Body of pancreas (tissue), 4 donors: ENCODE measurements at regions not wholly inside any gene's neighbourhood (a gene's known extent, or its start where the extent isn't known, plus 50 kb on each side); places are given as distances from the start of the nearest gene placed in this dataset.
"Not testable (repeated sequence)": the region's sequence is repeated elsewhere in the genome, so short reads cannot be mapped to it uniquely, and the experiment has no call there.

Experiments used
- ATAC-seq: fragments of 150-250 bp; one replicate; pipeline ENCODE4 v1.9.1; 2016
- DNase-seq, 4 donors: peaks; one replicate each; pipeline ENCODE4 v3.0.0-alpha.2; 2019
- H3K27ac ChIP-seq, 4 donors: fragments of 200-600 bp; sonication (generic); 1 replicate in 3 of 4; 2 replicates in 1 of 4; pipeline versions ENCODE4 v1.5.1 to v1.6.1; 2016 to 2019; ENCODE audit warnings: mild to moderate bottlenecking in 1 of 4, mixed read lengths in 1 of 4, moderate library complexity in 1 of 4
- H3K27me3 ChIP-seq, 2 donors: fragments of 200-600 bp; sonication (generic); one replicate each; pipeline ENCODE4 v1.6.0; 2016; ENCODE audit warnings: mild to moderate bottlenecking in 1 of 2
- H3K36me3 ChIP-seq, 2 donors: fragments of 200-600 bp; sonication (generic); replicated peaks in 1 of 2; 2 replicates each; pipeline ENCODE4 v1.5.1; 2016; ENCODE audit warnings: low read depth in 2 of 2; ENCODE audit not compliant: insufficient read depth in 1 of 2
- H3K4me1 ChIP-seq: fragments of 200-600 bp; sonication (generic); one replicate; pipeline ENCODE4 v1.6.0; 2016
- H3K4me3 ChIP-seq, 2 donors: fragments of 200-600 bp; sonication (generic); 1 replicate in 1 of 2; 2 replicates in 1 of 2; pipeline ENCODE4 v1.5.1; 2016 to 2019
- H3K9me3 ChIP-seq, 3 donors: fragments of 200-600 bp; sonication (generic); 1 replicate in 2 of 3; 2 replicates in 1 of 3; pipeline ENCODE4 v1.5.1; 2016
- POLR2A ChIP-seq, 3 donors: fragments of 450-650 bp; IDR thresholded peaks; one replicate each; pipeline ENCODE4 v1.6.1; 2016; ENCODE audit warnings: antibody characterized with exemption in 3 of 3, mild to moderate bottlenecking in 2 of 3
- WGBS, 2 donors: methylation state at CpG; one replicate each; pipeline ENCODE4 v1.1.5; 2017; 5-methylcytosine and 5-hydroxymethylcytosine counted together
- intact Hi-C: fragments of 100-400 bp; cut with DNase I; formaldehyde crosslinking; loops from one replicate; pipeline ENCODE4 v1.15.1; 2023
- TF ChIP-seq, protein P1 (sequence below), 7 experiments: fragments of 450-650 bp in 4 of 7; fragments of 200-600 bp in 3 of 7; sonication (generic) in 3 of 7; IDR thresholded peaks; one replicate each; pipeline ENCODE4 v1.5.1; 2016 to 2019; ENCODE audit warnings: antibody characterized with exemption in 7 of 7

DNA sequence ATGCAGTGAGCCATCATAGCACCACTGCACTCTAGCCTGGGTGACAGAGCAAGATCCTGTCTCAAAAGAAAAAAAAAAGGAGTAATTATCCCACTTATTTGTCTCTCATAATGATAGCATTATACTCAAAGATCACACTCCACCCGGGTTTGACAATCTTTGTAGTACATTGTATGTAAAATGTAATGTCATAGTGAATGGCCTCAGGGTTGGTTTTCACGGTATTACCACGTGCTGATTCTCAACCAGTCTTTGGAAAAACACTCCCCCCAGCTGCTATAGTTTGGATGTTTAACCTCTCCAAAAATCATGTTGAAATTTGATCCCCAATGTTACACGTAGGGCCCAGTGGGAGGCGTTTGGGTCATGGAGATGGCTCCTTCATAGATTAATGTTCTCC is 402.4 kb upstream of the GRAMD2B start:
- no peaks in the 10 kb centered on the region for H3K4me1 ChIP-seq
- no peak overlapping the region for H3K27ac ChIP-seq
- TF ChIP-seq POLR2A (IDR thresholded peaks at IDR 0.05): no peak
- TF ChIP-seq, protein P1, sequence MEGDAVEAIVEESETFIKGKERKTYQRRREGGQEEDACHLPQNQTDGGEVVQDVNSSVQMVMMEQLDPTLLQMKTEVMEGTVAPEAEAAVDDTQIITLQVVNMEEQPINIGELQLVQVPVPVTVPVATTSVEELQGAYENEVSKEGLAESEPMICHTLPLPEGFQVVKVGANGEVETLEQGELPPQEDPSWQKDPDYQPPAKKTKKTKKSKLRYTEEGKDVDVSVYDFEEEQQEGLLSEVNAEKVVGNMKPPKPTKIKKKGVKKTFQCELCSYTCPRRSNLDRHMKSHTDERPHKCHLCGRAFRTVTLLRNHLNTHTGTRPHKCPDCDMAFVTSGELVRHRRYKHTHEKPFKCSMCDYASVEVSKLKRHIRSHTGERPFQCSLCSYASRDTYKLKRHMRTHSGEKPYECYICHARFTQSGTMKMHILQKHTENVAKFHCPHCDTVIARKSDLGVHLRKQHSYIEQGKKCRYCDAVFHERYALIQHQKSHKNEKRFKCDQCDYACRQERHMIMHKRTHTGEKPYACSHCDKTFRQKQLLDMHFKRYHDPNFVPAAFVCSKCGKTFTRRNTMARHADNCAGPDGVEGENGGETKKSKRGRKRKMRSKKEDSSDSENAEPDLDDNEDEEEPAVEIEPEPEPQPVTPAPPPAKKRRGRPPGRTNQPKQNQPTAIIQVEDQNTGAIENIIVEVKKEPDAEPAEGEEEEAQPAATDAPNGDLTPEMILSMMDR (IDR thresholded peaks at IDR 0.05): no peak
- no peak overlapping the region for H3K4me3 ChIP-seq
- WGBS, 2 donors: 80 to 82% methylated on average over 5 of the region's 5 CpGs
- no peaks in the 10 kb centered on the region for H3K36me3 ChIP-seq
- intact Hi-C loops: no loop called here
- H3K27me3 ChIP-seq: no peaks in the 10 kb centered on the region
- ATAC-seq: no peak
- DNase-seq: no peak
- no peaks in the 10 kb centered on the region for H3K9me3 ChIP-seq

DNA sequence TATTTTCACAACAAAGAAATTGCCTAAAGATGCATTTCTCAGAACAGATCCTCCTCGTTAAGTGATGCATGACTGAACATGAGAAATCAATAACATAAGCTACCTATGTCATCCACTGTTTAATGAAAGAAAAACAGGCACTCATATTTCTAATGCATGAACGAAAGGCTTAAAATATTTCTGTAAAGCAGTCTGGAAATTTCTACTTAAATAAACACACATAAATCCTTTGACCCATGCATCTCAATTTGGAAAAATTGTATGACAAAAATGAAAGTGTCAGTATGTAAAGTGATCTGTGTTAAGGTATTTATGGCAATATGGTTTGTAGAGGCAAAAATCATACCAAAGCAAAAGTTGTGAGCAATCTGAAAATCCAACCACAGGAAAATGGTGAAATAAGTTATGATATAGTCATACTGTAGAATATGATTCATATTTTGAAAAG is 399.2 kb upstream of the GRAMD2B start:
- DNase-seq (no peak), ATAC-seq (no peak)
- peaks cover 0 to 13% (median 0%) of the 10 kb centered on the region in 3 donors for H3K9me3 ChIP-seq
- WGBS, 2 donors: 60 to 61% methylated on average over 2 of the region's 2 CpGs
- H3K27me3 ChIP-seq: no peaks in the 10 kb centered on the region
- no peak overlapping the region for H3K4me3 ChIP-seq
- no peak overlapping the region for H3K27ac ChIP-seq
- intact Hi-C loops: no loop called here
- no peaks in the 10 kb centered on the region for H3K4me1 ChIP-seq
- no peaks in the 10 kb centered on the region for H3K36me3 ChIP-seq
- TF ChIP-seq, protein P1 (IDR thresholded peaks at IDR 0.05): no peak
- no peak for TF ChIP-seq POLR2A (IDR thresholded peaks at IDR 0.05)

- ATAC-seq (no peak), DNase-seq (no peak)
- Histone ChIP-seq H3K36me3 (no peaks in the 10 kb centered on the region), H3K27me3 (no peaks in the 10 kb centered on the region), H3K4me1 (no peaks in the 10 kb centered on the region), H3K27ac (no peak overlapping the region), H3K4me3 (no peak overlapping the region), H3K9me3 (peaks cover 0 to 22% (median 0%) of the 10 kb centered on the region in 3 donors)
- intact Hi-C loops: no loop called here
- 92 to 100% methylated on average over 2 to 3 of the region's 3 CpGs for WGBS, 2 donors
- TF ChIP-seq POLR2A (IDR thresholded peaks at IDR 0.05): no peak
- TF ChIP-seq, protein P1 (IDR thresholded peaks at IDR 0.05): no peak
These were observed 396.1 kb upstream of the GRAMD2B start for GRCh38 chr5:126027149-126027548.

GRCh38 chr5:126027652-126028051 is 395.6 kb upstream of the GRAMD2B start:
- H3K27me3 ChIP-seq: no peaks in the 10 kb centered on the region
- ATAC-seq (no peak), DNase-seq (no peak)
- H3K9me3 ChIP-seq: peaks cover 0 to 22% (median 0%) of the 10 kb centered on the region in 3 donors
- 79 to 100% methylated on average over 2 of the region's 2 CpGs for WGBS, 2 donors
- H3K36me3 ChIP-seq: no peaks in the 10 kb centered on the region
- intact Hi-C loops: no loop called here
- no peak overlapping the region for H3K4me3 ChIP-seq
- no peaks in the 10 kb centered on the region for H3K4me1 ChIP-seq
- no peak overlapping the region for H3K27ac ChIP-seq
- TF ChIP-seq, protein P1 (IDR thresholded peaks at IDR 0.05): no peak
- no peak for TF ChIP-seq POLR2A (IDR thresholded peaks at IDR 0.05)

DNA sequence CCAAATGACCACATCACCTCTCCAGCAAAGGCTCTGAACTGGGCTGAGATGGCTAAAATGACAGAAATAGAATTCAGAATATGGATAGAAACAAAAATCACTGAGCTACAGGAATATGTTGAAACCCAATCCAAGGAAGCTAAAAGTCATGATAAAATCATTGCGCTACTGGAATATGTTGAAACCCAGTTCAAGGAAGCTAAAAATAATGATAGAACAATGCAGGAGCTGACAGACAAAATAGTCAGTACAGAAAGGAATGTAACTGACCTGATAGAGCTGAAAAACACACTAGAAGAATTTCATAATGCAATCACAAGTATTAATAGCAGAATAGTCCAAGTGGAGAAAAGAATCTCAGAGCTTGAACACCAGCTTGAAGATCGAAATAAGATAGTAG is 394.9 kb upstream of the GRAMD2B start:
- H3K4me1 ChIP-seq: no peaks in the 10 kb centered on the region
- DNase-seq: no peak
- H3K27ac ChIP-seq: no peak overlapping the region
- intact Hi-C loops: no loop called here
- TF ChIP-seq, protein P1 (IDR thresholded peaks at IDR 0.05): no peak
- no peaks in the 10 kb centered on the region for H3K27me3 ChIP-seq
- no peak for ATAC-seq
- H3K9me3 ChIP-seq: peaks cover 0 to 22% (median 0%) of the 10 kb centered on the region in 3 donors
- H3K36me3 ChIP-seq: no peaks in the 10 kb centered on the region
- H3K4me3 ChIP-seq: no peak overlapping the region
- 83 to 88% methylated on average over 2 of the region's 2 CpGs for WGBS, 2 donors

DNA sequence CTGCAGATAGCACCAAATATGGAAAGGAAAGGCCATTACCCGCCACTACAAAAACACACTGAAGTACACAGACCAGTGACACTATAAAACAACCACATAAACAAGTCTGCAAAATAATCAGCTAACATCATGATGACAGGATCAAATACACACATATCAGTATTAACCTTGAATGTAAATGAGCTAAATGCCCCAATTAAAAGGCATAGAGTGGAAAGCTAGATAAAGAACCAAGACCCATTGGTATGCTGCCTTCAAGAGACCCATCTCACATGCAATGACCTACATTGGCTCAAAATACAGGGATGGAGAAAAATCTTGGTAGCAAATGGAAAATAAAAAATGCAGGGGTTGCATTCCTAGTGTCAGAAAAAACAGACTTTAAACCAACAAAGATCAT is 393.9 kb upstream of the GRAMD2B start:
- intact Hi-C loops: not testable (repeated sequence)
- WGBS, 2 donors: 79 to 100% methylated on average over 1 of the region's 1 CpG

More for the DNA sequence above, 393.9 kb upstream of the GRAMD2B start:
- H3K4me3 ChIP-seq, H3K4me1 ChIP-seq, H3K27ac ChIP-seq, H3K36me3 ChIP-seq, H3K27me3 ChIP-seq, ATAC-seq, DNase-seq: not testable (repeated sequence)
- H3K9me3 ChIP-seq: peaks cover 0 to 22% (median 0%) of the 10 kb centered on the region in 3 donors
